Muscle of back (tissue), 3 donors: ENCODE measurements at regions not wholly inside any gene's neighbourhood (a gene's known extent, or its start where the extent isn't known, plus 50 kb on each side); places are given as distances from the start of the nearest gene placed in this dataset.

ENCODE experiments used
- DNase-seq, 3 donors: peaks; one replicate each; pipeline versions ENCODE4 v3.0.0 to v3.0.0-alpha.2; 2013

GRCh38 chr21:39056636-39057035 lies 126.6 kb downstream of the PSMG1 start:
- no peak for DNase-seq

- DNase-seq, result peak in 1 of 3 donors; percentile 54
Observed at GRCh38 chr21:39055167-39055767, 128.0 kb downstream of the PSMG1 start.

- no peak for DNase-seq
Observed at GRCh38 chr21:39054066-39054465, 129.2 kb downstream of the PSMG1 start.

GRCh38 chr21:39053126-39053525 lies 130.1 kb downstream of the PSMG1 start:
- DNase-seq, result no peak

- no peak for DNase-seq
Observed at GRCh38 chr21:39052718-39053117, 130.5 kb downstream of the PSMG1 start.

- DNase-seq, result peak in 1 of 3 donors; percentile 87
Observed at GRCh38 chr21:39051588-39051949, 131.7 kb downstream of the PSMG1 start.

GRCh38 chr21:39050841-39051587 lies 132.2 kb downstream of the PSMG1 start:
- DNase-seq, result peak in 1 of 3 donors; percentile 59

GRCh38 chr21:39048574-39048973 lies 134.7 kb downstream of the PSMG1 start:
- DNase-seq, result no peak

- DNase-seq, result peak in 2 of 3 donors; percentile 26 to 58
Observed at GRCh38 chr21:39048064-39048463, 135.2 kb downstream of the PSMG1 start.

- DNase-seq, result no peak
Observed at GRCh38 chr21:39047046-39047445, 136.2 kb downstream of the PSMG1 start.

GRCh38 chr21:39046236-39046916 lies 136.9 kb downstream of the PSMG1 start:
- no peak for DNase-seq

- peak in 2 of 3 donors; percentile 59 to 60 for DNase-seq
Observed at GRCh38 chr21:39041816-39042215, 141.4 kb downstream of the PSMG1 start.

- no peak for DNase-seq
Observed at GRCh38 chr21:39040494-39041110, 142.6 kb downstream of the PSMG1 start.

- DNase-seq, result no peak
Observed at GRCh38 chr21:39037807-39038405, 145.3 kb downstream of the PSMG1 start.

GRCh38 chr21:39036581-39036980 lies 146.7 kb downstream of the PSMG1 start:
- no peak for DNase-seq

- DNase-seq, result no peak
Observed at GRCh38 chr21:39034590-39035536, 148.4 kb downstream of the PSMG1 start.

GRCh38 chr21:39033878-39034589 lies 149.2 kb downstream of the PSMG1 start:
- peak in 1 of 3 donors; percentile 69 for DNase-seq

- DNase-seq, result no peak
Observed at GRCh38 chr21:39029900-39030884, 153.1 kb downstream of the PSMG1 start.
